B cell (primary cell): ENCODE measurements at regions not wholly inside any gene's neighbourhood (a gene's known extent, or its start where the extent isn't known, plus 50 kb on each side); places are given as distances from the start of the nearest gene placed in this dataset.

Experiments used
- ATAC-seq: fragments of 200-7000 bp; cut with Tn5 transposase; one replicate; pipeline ENCODE4 v1.10.0; 2021; ENCODE audit warnings: low read depth, mild to moderate bottlenecking, moderate number of reproducible peaks, moderate library complexity
- CTCF ChIA-PET: fragments of 350-600 bp; sonication (Branson Sonifier 250); formaldehyde crosslinking; loops from one replicate; lab custom pipeline; 2021; ENCODE audit warnings: antibody characterized with exemption, inconsistent platforms; lab: Charles Lee
- POLR2A ChIA-PET: fragments of 350-600 bp; sonication (Branson Sonifier 250); formaldehyde crosslinking; loops from one replicate; lab custom pipeline; 2021; ENCODE audit warnings: antibody characterized with exemption; lab: Charles Lee
- DNase-seq: peaks from one replicate; pipeline ENCODE4 v3.0.0; 2013
- H2AFZ ChIP-seq: 2 replicates; pipeline ENCODE4 v1.6.1; 2012; ENCODE audit warnings: mild to moderate bottlenecking, low read depth, low read length; ENCODE audit not compliant: insufficient read depth, poor library complexity, severe bottlenecking
- H3K27ac ChIP-seq, 2 donors: 1 replicate in 1 of 2; 2 replicates in 1 of 2; pipeline ENCODE4 v1.5.1; 2012 to 2013; ENCODE audit warnings: low read length in 2 of 2, mild to moderate bottlenecking in 2 of 2, moderate library complexity in 1 of 2
- H3K27me3 ChIP-seq, 4 experiments: fragments of 200-600 bp in 1 of 4; sonication (generic) in 1 of 4; replicated peaks in 1 of 4; 1 replicate in 2 of 4; 2 replicates in 2 of 4; pipeline versions ENCODE4 v1.6.1 to v1.7.0; 2013 to 2016; ENCODE audit warnings: low read length in 3 of 4, mild to moderate bottlenecking in 2 of 4, mixed read lengths in 1 of 4, moderate library complexity in 1 of 4; ENCODE audit not compliant: insufficient read depth in 4 of 4, control insufficient read depth in 3 of 4; ENCODE audit errors: control extremely low read depth in 1 of 4
- H3K36me3 ChIP-seq, 2 experiments: replicated peaks in 1 of 2; 1 replicate in 1 of 2; 2 replicates in 1 of 2; pipeline versions ENCODE4 v1.6.1 to v1.7.1; 2013; ENCODE audit warnings: low read length in 1 of 2; ENCODE audit not compliant: insufficient read depth in 2 of 2, control insufficient read depth in 1 of 2; ENCODE audit errors: control extremely low read depth in 1 of 2, extremely low read depth in 1 of 2
- H3K4me1 ChIP-seq, 2 donors: fragments of 200-600 bp in 1 of 2; sonication (generic) in 1 of 2; 1 replicate in 1 of 2; 2 replicates in 1 of 2; pipeline versions ENCODE4 v1.5.1 to v1.6.1; 2013 to 2017; ENCODE audit warnings: low read length in 2 of 2; ENCODE audit not compliant: control insufficient read depth in 2 of 2, insufficient read depth in 2 of 2
- H3K4me2 ChIP-seq: replicated peaks from 2 replicates; pipeline ENCODE3; 2012; ENCODE audit warnings: mild to moderate bottlenecking, low read depth, low read length; ENCODE audit not compliant: poor library complexity, severe bottlenecking
- H3K4me3 ChIP-seq, 5 experiments: fragments of 200-600 bp in 1 of 5; sonication (generic) in 1 of 5; 1 replicate in 3 of 5; 2 replicates in 2 of 5; pipeline versions ENCODE4 v1.5.1 to v1.7.0; 2011 to 2016; ENCODE audit warnings: low read length in 4 of 5, mild to moderate bottlenecking in 4 of 5, low read depth in 2 of 5, control low read depth in 1 of 5, moderate library complexity in 1 of 5; ENCODE audit not compliant: insufficient read depth in 1 of 5; ENCODE audit errors: control extremely low read depth in 1 of 5, extremely low read depth in 1 of 5
- H3K79me2 ChIP-seq: fragments of 200-600 bp; sonication (generic); one replicate; pipeline ENCODE4 v1.6.0; 2016; ENCODE audit warnings: low read length; ENCODE audit not compliant: control insufficient read depth, insufficient read depth
- H3K9ac ChIP-seq: fragments of 200-600 bp; sonication (generic); 2 replicates; pipeline ENCODE4 v1.6.1; 2017; ENCODE audit warnings: mild to moderate bottlenecking, low read length, moderate library complexity
- H3K9me3 ChIP-seq, 3 donors: one replicate each; pipeline versions ENCODE4 v1.6.1 to v1.7.1; 2013; ENCODE audit warnings: low read length in 2 of 3; ENCODE audit not compliant: control insufficient read depth in 2 of 3, insufficient read depth in 1 of 3; ENCODE audit errors: control extremely low read depth in 1 of 3
- H4K20me1 ChIP-seq: 2 replicates; pipeline ENCODE4 v1.6.0; 2012; ENCODE audit warnings: mild to moderate bottlenecking, low read length; ENCODE audit not compliant: insufficient read depth, control insufficient read depth, poor library complexity, severe bottlenecking
- H3K27ac Mint-ChIP-seq: one replicate; pipeline ENCODE4 v1.8.0; 2021; ENCODE audit warnings: mixed read lengths
- H3K27me3 Mint-ChIP-seq: one replicate; pipeline ENCODE4 v1.8.0; 2021; ENCODE audit warnings: mixed read lengths
- H3K4me1 Mint-ChIP-seq: one replicate; pipeline ENCODE4 v1.8.0; 2021; ENCODE audit warnings: mixed read lengths
- H3K4me3 Mint-ChIP-seq: one replicate; pipeline ENCODE4 v1.8.0; 2021; ENCODE audit warnings: mixed read lengths
- H3K9me3 Mint-ChIP-seq: one replicate; pipeline ENCODE4 v1.8.0; 2022; ENCODE audit warnings: mixed read lengths; ENCODE audit not compliant: insufficient read depth
- CTCF ChIP-seq: fragments of 200-600 bp; IDR thresholded peaks from one replicate; pipeline ENCODE4 v1.8.0; 2022; ENCODE audit warnings: antibody characterized with exemption, mild to moderate bottlenecking
- EZH2 ChIP-seq: IDR thresholded peaks from 2 replicates; pipeline ENCODE4 v1.6.1; 2012; ENCODE audit warnings: borderline replicate concordance, low read depth, mild to moderate bottlenecking, moderate library complexity, low read length; ENCODE audit not compliant: insufficient read depth, poor library complexity, severe bottlenecking
- WGBS: methylation state at CpG from one replicate; pipeline ENCODE4 v1.1.5; 2013; ENCODE audit warnings: missing lambda C conversion rate; ENCODE audit not compliant: insufficient coverage; 5-methylcytosine and 5-hydroxymethylcytosine counted together
- intact Hi-C: fragments of 100-400 bp; cut with micrococcal nuclease; formaldehyde crosslinking; loops from one replicate; pipeline ENCODE4 v1.10.0; 2022

GRCh38 chr6:164130585-164130984 is 716.1 kb downstream of the QKI start:
- Histone ChIP-seq H2AFZ (no peak overlapping the region), H3K36me3 (no peaks in the 10 kb centered on the region), H3K4me3 (no peak overlapping the region), H3K79me2 (no peaks in the 10 kb centered on the region), H3K27ac (no peak overlapping the region), H4K20me1 (no peaks in the 10 kb centered on the region), H3K4me1 (no peaks in the 10 kb centered on the region), H3K27me3 (no peaks in the 10 kb centered on the region), H3K4me2 (no peak overlapping the region), H3K9ac (no peak overlapping the region), H3K9me3 (peaks cover 0 to 8% (median 0%) of the 10 kb centered on the region in 3 donors)
- Mint-ChIP-seq H3K4me1 (no peaks in the 10 kb centered on the region), H3K4me3 (no peak overlapping the region), H3K27me3 (no peaks in the 10 kb centered on the region), H3K9me3 (no peaks in the 10 kb centered on the region), H3K27ac (no peak overlapping the region)
- DNase-seq (no peak), ATAC-seq (no peak)
- POLR2A ChIA-PET = no interaction called here
- intact Hi-C loops = no loop called here
- CTCF ChIA-PET = no interaction called here
- WGBS = 40% methylated on average over 1 of the region's 2 CpGs
- no peak for TF ChIP-seq EZH2
- TF ChIP-seq CTCF = no peak

- Mint-ChIP-seq H3K9me3 (no peaks in the 10 kb centered on the region), H3K27me3 (no peaks in the 10 kb centered on the region), H3K27ac (no peak overlapping the region), H3K4me3 (no peak overlapping the region), H3K4me1 (no peaks in the 10 kb centered on the region)
- Histone ChIP-seq H3K27me3 (no peaks in the 10 kb centered on the region), H3K9me3 (peaks cover 0 to 5% (median 0%) of the 10 kb centered on the region in 3 donors), H3K9ac (no peak overlapping the region), H2AFZ (no peak overlapping the region), H3K4me3 (no peak overlapping the region), H3K27ac (no peak overlapping the region), H3K36me3 (no peaks in the 10 kb centered on the region), H3K79me2 (no peaks in the 10 kb centered on the region), H3K4me1 (no peaks in the 10 kb centered on the region), H3K4me2 (no peak overlapping the region), H4K20me1 (no peaks in the 10 kb centered on the region)
- WGBS = 83% methylated on average over 2 of the region's 2 CpGs
- intact Hi-C loops = no loop called here
- no peak for ATAC-seq
- no peak for TF ChIP-seq EZH2
- TF ChIP-seq CTCF = no peak
- CTCF ChIA-PET = no interaction called here
- no peak for DNase-seq
- POLR2A ChIA-PET = no interaction called here
These were observed 715.6 kb downstream of the QKI start for GRCh38 chr6:164130151-164130550.
